HG03196 (cell line): ENCODE measurements at regions not wholly inside any gene's neighbourhood (a gene's known extent, or its start where the extent isn't known, plus 50 kb on each side); places are given as distances from the start of the nearest gene placed in this dataset.

Experiments
- ATAC-seq: cut with Tn5 transposase; IDR thresholded peaks from one replicate; pipeline ENCODE4 v1.9.1; 2021; ENCODE audit not compliant: unreplicated experiment

GRCh38 chr3:82773207-82773606 lies 1011.8 kb upstream of the GBE1 start:
- no peak for ATAC-seq

GRCh38 chr3:82764521-82764920 lies 1003.1 kb upstream of the GBE1 start:
- no peak for ATAC-seq

GRCh38 chr3:82761858-82762257 lies 1000.4 kb upstream of the GBE1 start:
- no peak for ATAC-seq

DNA sequence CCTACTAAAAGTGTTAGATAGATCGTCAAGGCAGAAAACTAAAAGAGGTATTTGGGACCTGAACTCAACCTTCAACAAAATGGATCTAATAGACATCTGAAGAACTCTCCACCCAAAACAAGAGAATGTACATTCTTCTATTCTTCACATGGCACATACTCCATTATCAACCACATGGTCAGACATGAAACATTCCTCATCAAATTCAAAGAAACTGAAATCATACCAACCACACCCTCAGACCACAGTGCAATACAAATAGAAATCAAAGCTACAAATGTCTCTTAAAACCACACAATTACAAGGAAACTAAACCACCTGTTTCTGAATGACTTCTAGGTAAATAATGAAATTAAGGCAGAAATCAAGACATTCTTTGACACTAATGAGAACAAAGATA lies 984.1 kb upstream of the GBE1 start:
- no peak for ATAC-seq

DNA sequence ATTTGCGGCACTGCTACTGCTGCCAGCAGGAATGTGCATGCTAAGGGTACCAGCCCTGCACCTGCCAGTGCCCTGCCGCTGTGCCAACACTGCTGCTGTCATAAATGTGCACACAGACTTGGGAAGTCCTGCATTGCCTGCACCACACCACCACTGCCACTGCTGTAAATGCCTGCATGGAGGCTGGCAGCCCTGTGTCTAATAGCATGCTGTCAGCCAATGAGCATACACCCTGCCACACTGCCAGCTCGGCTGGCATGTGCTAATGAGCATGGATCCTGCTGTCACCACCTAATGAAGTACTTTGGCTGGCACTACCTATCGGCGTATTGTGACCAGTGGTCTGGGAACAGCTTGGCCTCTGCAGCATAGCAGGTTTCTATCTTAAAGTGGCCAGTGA lies 981.8 kb upstream of the GBE1 start:
- ATAC-seq = no peak

DNA sequence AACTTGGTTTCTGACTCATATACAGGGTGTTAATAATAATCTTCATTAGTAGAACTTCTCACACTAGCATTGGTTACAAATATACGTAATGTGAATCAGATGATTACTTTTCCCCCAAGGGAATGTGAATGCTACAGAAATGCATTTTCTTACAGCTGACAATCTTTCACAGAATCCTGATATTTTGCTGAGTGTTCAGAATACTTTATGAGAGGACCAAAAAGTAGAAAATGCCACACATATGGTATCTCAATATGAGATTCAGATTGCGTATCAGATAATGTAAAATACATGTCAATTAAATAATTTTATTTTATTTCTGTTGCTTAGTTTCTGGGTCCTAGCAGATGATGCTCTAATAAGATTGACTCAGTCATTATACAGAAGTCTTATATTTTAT lies 979.9 kb upstream of the GBE1 start:
- no peak for ATAC-seq

DNA sequence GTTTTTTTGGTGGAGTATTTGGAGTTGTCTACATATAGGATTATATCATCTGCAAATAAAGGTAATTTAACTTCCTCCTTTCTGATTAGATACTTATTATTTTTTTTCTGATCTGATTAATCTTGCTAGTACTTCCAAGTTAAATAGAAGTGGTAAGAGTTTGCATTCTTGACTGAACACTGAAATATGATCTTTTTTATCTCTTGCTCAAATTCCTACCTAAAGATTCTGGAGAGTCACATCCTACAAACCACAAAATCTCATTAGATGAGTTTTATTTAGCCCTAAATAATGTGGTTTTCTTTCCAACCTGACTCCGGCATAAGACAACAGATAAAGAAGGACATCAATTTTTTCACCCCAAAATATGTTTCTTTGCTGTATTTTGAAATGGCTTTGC lies 977.9 kb upstream of the GBE1 start:
- ATAC-seq = no peak

DNA sequence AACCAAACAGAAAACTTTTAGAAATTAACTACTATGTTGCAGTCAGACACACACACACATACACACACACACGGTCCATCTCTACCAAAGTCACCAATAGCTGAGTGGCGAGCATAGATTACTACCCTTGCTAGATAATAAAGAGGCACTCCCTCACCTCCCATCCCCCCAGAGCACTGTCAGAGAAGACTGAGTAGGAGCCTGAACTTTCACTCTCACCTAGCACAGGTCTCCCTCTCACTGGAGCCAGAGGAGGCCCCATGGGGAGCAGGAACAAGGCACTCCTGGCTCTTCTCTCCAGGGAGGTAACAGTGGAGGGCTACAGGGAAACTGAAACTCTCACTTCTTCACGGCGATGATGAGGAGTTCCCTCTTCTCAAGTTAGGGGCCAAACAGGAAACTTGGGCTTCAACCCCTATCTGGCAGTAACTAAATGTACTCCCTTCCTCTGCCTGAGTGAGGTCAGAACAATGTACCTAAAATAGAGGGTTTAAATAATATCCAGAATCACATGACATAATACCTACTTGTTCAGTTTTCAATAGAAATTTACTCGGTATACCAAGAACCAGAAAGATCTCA lies 975.3 kb upstream of the GBE1 start:
- no peak for ATAC-seq

- no peak for ATAC-seq
These were observed 953.8 kb upstream of the GBE1 start for GRCh38 chr3:82715091-82715856.

- ATAC-seq = no peak
These were observed 945.6 kb upstream of the GBE1 start for GRCh38 chr3:82707035-82707434.

DNA sequence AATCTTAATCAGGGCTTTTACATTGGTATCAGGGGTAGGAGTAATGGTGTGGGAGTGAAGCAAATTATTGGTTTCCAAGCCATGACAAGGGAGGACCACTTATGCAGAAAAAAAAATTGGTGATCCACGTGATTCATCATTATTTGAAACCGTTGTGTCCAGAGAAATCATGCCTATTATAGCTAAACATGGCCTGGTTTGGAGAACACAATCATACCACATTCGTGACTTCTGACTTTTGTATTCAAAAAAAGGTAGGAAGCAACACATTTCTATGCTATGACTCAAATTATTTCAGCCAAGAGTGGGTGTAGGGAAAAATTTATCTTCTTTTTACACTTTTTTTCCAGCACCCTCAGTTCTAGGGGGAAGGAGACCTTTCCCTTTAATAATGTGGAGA lies 924.3 kb upstream of the GBE1 start:
- ATAC-seq = no peak

- ATAC-seq = no peak
These were observed 915.0 kb upstream of the GBE1 start for GRCh38 chr3:82676356-82677026.

DNA sequence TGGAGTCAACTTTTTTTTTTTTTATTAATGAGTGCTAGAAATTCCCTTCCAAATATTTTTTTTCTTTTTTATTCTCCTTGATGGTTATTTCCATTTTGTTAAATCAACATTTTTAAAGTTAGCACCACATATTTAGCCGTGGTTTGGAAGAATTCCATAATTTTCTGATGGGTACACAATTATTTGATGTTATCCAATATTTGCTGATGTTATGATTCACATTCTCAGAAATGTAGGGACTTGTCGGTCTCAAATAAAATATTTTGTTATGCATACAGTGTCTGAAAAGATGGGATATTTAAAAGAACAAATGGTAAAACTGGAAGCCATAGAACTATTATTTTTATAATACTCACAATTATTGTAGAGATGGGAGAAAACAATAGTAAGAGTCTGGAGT lies 911.5 kb upstream of the GBE1 start:
- no peak for ATAC-seq

DNA sequence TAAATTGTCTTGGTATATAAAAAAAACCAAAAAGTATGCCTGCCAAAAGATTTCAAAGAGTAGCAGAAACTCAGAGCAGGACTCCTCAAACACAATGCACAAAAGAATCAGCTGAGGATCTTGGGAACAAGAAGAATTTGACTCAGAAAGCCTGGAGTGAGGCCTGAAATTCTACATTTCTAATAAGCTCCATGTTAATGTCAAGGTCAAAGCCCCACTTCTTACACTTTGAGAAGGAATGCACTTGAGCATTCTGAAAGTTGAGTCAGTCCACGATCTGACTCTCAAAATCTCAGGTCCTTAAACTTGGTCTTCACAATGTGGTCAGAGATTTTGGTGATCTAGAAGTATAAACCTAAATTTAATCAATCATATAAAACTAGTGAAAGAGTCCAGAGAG lies 910.0 kb upstream of the GBE1 start:
- no peak for ATAC-seq

DNA sequence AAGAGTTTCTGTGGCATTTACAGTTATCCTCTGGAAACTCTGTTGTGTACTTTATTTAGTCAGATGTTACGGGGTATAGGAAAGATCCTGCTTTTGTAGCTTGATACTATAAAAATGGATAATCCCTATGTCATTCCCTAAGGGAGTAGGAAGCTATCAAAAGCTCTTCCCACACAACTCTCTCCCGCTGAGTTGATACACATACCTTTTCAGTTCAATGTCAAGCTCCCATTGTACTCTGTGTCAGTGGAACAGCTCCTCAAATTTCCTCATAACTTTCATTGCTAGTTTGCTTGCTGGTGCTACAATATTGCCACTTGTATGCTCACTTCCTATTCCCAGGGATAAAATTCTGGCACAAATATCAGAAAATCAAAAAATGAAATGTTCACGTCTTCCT lies 893.3 kb upstream of the GBE1 start:
- ATAC-seq = no peak

GRCh38 chr3:82643948-82644347 lies 882.5 kb upstream of the GBE1 start:
- ATAC-seq = no peak

DNA sequence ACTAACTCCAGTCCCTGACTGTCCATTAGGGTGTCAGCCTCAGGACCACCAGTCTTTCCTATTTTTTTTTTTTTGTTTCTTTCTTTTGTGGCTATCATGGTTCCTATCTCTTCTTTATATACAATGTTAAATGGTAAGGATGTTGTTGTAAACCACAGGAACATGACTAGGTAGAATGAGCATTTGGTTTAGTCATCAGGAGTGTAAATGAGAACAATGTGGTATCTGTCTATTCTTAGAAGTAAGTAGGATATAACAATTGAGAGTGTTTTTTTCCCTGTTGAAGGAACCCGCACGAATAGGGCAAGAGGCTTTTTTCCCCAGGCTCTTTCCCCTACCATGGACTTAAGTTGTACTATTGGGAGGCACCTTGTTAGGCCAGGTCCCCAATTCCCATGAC lies 880.3 kb upstream of the GBE1 start:
- ATAC-seq = no peak

DNA sequence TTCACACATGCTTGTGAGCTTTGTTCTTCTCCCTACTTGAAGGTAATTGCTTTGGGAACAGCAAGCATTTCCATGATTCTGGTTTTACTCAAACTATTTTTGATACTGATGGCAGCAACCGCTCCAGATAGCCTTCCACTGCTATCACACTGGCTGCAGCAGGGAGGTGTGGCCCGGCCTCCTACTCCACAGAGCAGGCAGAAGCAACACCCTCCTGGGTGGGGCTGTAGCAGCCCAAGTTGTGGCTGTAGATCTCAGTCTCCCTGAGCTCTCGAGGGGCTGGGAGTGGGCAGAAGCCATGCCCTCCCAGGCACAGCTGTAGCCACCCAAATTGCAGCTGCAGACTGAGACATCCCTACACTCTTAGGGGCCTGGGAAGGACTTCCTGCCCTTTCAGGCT lies 878.8 kb upstream of the GBE1 start:
- no peak for ATAC-seq

DNA sequence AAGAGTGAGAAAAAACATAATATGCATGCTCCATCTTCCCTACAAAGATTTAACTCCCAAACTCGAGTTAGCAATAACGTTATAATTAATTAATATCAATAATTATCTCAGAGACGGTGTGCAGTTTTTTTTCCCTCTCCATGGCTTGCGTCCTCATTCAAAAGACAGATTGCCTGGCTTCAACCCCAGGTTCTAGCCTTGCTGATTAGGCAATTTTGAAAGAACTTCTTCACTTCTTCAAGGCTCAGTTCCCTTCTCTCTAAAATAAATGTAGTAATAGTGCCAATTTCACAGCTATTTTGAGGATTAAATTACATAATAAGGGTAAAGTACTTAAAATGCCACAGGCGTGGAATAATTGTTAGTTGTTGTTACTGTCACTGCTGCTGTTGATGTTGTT lies 876.1 kb upstream of the GBE1 start:
- ATAC-seq = no peak

DNA sequence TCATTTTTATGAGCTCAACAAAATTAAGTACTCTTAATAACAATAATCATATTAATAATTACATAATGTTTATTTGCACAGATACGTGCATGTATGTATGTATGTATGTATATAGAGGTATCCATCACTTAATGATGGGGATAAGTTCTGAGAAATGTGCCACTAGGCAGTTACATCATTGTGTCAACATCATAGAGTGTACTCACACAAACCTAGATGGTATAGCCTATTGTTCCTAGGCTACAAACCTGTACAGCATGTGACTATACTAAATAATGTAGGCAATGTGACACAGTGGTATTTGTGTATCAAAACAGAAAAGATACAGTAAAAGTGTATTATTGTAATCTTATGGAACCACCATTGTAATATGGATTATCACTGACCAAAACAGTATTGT lies 874.7 kb upstream of the GBE1 start:
- no peak for ATAC-seq

GRCh38 chr3:82633319-82633718 lies 871.9 kb upstream of the GBE1 start:
- no peak for ATAC-seq

GRCh38 chr3:82629937-82630336 lies 868.5 kb upstream of the GBE1 start:
- ATAC-seq = no peak
